ENCODE measurements at regions not wholly inside any gene's neighbourhood (a gene's known extent, or its start where the extent isn't known, plus 50 kb on each side); places are given as distances from the start of the nearest gene placed in this dataset.

DNA sequence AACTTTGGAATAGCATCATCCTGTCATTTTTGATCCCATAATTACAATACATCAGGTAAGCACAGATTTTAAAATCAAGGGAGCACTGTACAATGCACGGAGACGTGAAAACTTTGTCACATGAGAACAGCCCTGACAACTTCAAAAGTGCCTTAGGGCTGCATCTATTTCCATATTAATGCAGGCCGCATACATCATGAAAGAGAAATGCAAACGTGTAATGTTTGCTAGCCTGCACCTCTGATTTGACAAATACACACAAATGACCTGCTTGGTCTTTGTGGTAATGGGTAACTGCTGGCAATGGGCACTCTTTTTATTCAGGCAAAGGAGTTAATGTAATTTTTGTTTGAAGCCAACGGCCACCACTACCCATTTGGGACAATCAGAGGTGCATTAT, 202.0 kb upstream of the EPHA4 start:
- no peak overlapping the region for H3K27ac ChIP-seq
- TF ChIP-seq, protein P1, sequence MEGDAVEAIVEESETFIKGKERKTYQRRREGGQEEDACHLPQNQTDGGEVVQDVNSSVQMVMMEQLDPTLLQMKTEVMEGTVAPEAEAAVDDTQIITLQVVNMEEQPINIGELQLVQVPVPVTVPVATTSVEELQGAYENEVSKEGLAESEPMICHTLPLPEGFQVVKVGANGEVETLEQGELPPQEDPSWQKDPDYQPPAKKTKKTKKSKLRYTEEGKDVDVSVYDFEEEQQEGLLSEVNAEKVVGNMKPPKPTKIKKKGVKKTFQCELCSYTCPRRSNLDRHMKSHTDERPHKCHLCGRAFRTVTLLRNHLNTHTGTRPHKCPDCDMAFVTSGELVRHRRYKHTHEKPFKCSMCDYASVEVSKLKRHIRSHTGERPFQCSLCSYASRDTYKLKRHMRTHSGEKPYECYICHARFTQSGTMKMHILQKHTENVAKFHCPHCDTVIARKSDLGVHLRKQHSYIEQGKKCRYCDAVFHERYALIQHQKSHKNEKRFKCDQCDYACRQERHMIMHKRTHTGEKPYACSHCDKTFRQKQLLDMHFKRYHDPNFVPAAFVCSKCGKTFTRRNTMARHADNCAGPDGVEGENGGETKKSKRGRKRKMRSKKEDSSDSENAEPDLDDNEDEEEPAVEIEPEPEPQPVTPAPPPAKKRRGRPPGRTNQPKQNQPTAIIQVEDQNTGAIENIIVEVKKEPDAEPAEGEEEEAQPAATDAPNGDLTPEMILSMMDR (conservative IDR thresholded peaks at IDR 0.05) = no peak

DNA sequence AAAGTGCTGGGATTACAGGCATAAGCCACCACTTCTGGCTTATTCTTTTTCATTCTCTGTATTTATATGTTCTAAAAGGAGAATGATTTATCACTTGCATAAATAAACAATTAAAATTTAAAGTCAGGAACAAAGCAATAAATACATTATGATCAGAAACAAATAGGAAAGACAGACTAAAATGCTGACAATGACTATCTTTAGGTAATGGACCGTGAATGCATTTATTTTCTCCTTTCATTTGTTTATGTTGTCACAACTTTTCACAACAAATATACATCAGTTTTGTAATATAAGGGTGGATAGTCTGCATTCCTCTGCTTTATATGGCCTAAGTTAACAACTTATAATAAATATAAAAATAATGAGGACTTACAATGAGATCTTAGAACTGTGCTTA, 199.2 kb upstream of the EPHA4 start:
- TF ChIP-seq, protein P1 (conservative IDR thresholded peaks at IDR 0.05) = no peak
- no peak overlapping the region for H3K27ac ChIP-seq

DNA sequence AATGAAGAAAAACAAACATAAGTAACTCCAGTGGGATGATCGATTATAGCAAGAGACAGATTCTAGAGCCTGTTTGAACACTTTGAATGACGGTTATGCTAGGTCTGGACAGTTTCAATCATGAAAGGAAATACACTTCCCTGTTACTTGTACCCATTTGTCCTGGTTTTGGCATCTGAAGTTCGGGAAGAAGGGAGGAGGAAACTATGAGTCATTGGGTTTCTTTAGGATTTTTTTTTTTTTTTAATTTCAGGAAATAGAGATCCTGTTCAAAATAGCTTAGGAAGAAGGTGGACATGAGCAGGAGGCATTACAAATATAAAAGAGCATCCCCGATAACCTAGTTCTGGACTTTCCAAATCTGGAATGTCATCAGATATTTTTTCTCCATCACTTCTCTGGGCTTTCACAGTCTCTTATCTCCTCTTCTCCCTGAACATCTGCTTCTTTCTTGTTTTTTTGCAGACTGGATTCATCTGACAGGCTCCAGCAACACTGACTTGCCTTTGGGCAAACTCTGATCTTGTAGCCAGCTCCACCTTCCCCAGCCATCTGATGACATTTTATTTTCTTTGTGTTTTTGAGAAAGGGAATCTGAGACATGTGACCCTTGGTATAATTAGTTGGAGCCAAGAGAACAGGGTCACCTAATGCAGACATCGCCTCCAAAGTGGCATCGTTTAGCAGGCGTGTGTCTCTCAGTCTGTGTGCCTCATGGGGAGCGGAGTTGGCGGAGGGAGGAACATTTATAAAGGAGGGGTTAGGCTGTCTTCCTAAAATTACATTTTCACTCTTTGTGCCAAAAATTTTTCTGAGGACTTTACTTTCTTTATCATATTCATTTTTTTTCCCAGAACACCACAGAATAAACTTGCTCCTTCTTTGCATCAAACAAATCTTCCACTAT, 195.3 kb upstream of the EPHA4 start:
- TF ChIP-seq, protein P1 (conservative IDR thresholded peaks at IDR 0.05) = no peak
- no peak overlapping the region for H3K27ac ChIP-seq

DNA sequence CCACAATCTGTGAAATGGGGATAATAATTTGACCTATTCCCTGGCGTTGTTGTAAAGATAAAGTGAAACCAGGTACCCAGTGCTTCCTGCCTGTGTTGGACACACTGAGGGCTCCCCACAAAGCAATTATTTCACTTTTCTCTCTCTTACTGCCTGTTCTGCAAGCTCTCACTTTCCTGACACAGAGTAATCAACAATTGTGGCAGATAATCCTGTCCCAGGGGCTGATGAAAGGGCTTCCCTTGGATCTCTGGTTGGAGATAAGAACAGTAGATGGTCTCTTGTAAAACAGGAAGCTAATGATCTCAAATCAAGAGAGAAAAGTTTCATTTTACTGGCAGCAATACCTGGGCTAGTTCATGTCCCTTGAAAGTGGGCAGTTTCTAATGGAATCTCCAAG, 190.4 kb upstream of the EPHA4 start:
- no peak overlapping the region for H3K27ac ChIP-seq
- TF ChIP-seq, protein P1 (conservative IDR thresholded peaks at IDR 0.05) = no peak

DNA sequence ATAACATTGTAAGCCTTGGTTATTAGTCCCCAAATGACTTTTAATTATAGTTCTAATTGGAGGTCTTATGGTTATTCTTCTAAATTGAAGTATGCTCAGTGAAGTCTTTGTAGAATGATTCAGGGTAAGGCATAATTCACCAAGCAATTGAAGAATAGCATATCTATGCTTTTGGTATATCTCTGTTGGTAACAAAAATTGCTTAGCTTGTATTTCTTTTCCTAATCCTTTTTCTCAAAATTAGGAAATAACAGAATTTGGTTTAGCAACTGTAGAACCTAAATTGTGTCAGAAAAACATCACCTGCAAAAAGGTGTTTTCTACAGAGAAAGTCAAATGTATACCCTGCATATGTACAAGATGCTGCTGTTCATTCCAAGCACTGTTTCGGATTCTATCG, 189.2 kb upstream of the EPHA4 start:
- H3K27ac ChIP-seq = no peak overlapping the region

DNA sequence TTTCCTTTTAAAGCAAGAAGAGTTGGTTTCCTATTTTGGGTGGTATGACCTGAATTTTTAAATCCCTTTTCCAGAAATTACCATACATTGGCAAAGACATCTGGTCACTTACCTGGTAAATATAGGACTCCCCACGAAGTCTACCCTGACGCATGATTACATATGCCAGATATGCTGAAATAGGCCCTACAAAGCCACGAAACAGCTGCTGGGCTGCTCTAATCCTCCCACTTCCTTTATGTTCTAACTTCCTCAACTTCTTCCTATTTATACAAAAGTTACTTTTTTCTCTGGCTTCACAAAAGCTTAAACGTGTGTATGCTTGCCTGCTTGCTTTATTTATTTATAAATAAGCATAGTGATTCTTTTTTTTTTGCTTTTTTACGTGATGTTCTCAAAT, 186.0 kb upstream of the EPHA4 start:
- TF ChIP-seq, protein P1 (conservative IDR thresholded peaks at IDR 0.05) = no peak
- H3K27ac ChIP-seq = no peak overlapping the region

More for the DNA sequence above, 189.2 kb upstream of the EPHA4 start:
- TF ChIP-seq, protein P1 (conservative IDR thresholded peaks at IDR 0.05) = no peak

DNA sequence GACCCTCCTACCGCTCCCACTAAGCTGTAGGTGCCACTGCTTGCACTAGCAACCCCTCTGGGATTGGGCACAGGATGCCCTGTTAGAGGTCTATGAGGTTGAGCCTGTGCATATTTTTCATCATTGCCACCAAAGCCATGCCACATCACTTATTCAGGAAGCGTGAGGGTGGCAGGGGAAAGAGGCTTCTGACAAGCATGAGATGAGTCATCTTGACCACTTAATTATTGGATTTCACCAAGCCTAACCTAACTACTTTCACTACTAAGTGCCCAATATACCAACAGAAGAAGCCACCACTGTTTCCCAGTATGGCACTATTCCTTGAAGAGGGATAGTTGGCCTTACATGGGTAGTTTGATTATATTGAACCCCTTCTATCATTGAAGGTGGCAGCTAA, 181.3 kb upstream of the EPHA4 start:
- no peak overlapping the region for H3K27ac ChIP-seq
- TF ChIP-seq, protein P1 (conservative IDR thresholded peaks at IDR 0.05) = no peak
